SK-N-SH (cell line): ENCODE measurements at regions not wholly inside any gene's neighbourhood (a gene's known extent, or its start where the extent isn't known, plus 50 kb on each side); places are given as distances from the start of the nearest gene placed in this dataset.

Experiments used
- CTCF ChIP-seq: fragments of 200-600 bp; sonication (generic); IDR thresholded peaks from 2 replicates; pipeline ENCODE4 v1.6.1; 2017; ENCODE audit warnings: antibody characterized with exemption, mild to moderate bottlenecking, moderate library complexity
- EP300 ChIP-seq, 2 experiments: IDR thresholded peaks; 2 replicates each; pipeline versions ENCODE4 v1.4.0 to v1.6.1; 2012; ENCODE audit warnings: borderline replicate concordance in 1 of 2, low read depth in 1 of 2, low read length in 1 of 2
- EZH2phosphoT487 ChIP-seq: fragments of 200-600 bp; sonication (generic); IDR thresholded peaks from 2 replicates; pipeline ENCODE4 v1.6.1; 2017; ENCODE audit warnings: low read depth, mixed run types, mild to moderate bottlenecking, antibody characterized with exemption, moderate library complexity, borderline replicate concordance
- IRF3 ChIP-seq: fragments of 150-350 bp; IDR thresholded peaks from 2 replicates; pipeline ENCODE4 v1.6.1; 2016; ENCODE audit warnings: mild to moderate bottlenecking, low read depth, low read length
- POLR2AphosphoS5 ChIP-seq: IDR thresholded peaks from 2 replicates; pipeline ENCODE4 v1.6.1; 2012; ENCODE audit warnings: low read depth, low read length
- RXRA ChIP-seq: IDR thresholded peaks from 2 replicates; pipeline ENCODE4 v1.4.0; 2012; ENCODE audit warnings: low read depth, mild to moderate bottlenecking, borderline replicate concordance
- ZBTB33 ChIP-seq: IDR thresholded peaks from 2 replicates; pipeline ENCODE4 v1.4.0; 2012; ENCODE audit warnings: low read depth, borderline replicate concordance
- TF ChIP-seq, protein P1 (sequence below): fragments of 150-350 bp; IDR thresholded peaks from 2 replicates; pipeline ENCODE4 v1.6.1; 2017; ENCODE audit warnings: antibody characterized with exemption, low read length, low read depth, borderline replicate concordance
- TF ChIP-seq, protein P2 (sequence below): IDR thresholded peaks from 2 replicates; pipeline ENCODE4 v1.4.0; 2012; ENCODE audit warnings: low read depth

DNA sequence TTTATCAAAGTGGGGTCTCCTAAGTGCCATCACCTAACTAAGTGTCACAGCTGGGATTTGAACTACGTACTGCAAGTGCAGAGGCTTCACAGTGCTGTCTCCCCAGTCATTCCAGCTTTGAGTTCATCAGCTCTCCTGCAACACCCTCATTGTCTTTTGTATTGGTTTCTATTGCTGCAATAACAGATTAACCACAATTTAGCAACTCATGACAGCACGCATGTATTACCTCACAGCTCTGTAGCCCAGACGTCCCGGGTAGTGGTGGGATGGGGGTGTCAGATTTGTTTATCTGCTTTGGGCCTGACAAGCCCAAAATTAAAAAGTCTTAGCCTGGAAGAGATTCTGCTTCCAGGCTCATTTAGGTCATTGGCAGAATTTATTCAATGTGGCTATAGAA, 220.5 kb upstream of the LRRN1 start:
- no peak for TF ChIP-seq ZBTB33
- no peak for TF ChIP-seq POLR2AphosphoS5
- no peak for TF ChIP-seq CTCF
- TF ChIP-seq, protein P1, sequence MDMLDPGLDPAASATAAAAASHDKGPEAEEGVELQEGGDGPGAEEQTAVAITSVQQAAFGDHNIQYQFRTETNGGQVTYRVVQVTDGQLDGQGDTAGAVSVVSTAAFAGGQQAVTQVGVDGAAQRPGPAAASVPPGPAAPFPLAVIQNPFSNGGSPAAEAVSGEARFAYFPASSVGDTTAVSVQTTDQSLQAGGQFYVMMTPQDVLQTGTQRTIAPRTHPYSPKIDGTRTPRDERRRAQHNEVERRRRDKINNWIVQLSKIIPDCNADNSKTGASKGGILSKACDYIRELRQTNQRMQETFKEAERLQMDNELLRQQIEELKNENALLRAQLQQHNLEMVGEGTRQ, result no peak
- no peak for TF ChIP-seq EP300 (IDR thresholded peaks at IDR 0.05; ENCODE audit: borderline replicate concordance in 1 of 2, low read depth in 1 of 2, low read length in 1 of 2)
- no peak for TF ChIP-seq RXRA
- no peak for TF ChIP-seq EZH2phosphoT487
- no peak for TF ChIP-seq IRF3
- TF ChIP-seq, protein P2, sequence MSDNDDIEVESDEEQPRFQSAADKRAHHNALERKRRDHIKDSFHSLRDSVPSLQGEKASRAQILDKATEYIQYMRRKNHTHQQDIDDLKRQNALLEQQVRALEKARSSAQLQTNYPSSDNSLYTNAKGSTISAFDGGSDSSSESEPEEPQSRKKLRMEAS, result no peak
